DMS153 treated with DMSO at 0.1 percent for 48 hours (cell line): ENCODE measurements at regions not wholly inside any gene's neighbourhood (a gene's known extent, or its start where the extent isn't known, plus 50 kb on each side); places are given as distances from the start of the nearest gene placed in this dataset.
A peak's percentile ranks its signal among the peaks of the same experiment; 100 is the strongest.

Source experiments
- DNase-seq: peaks from one replicate; lab custom pipeline; 2025; ENCODE audit not compliant: unreplicated experiment; lab: John Stamatoyannopoulos, UW

- no peak for DNase-seq
Observed at GRCh38 chr14:84519836-84520235, 1010.1 kb upstream of the FLRT2 start.

- DNase-seq, result no peak
Observed at GRCh38 chr14:84520711-84521338, 1009.1 kb upstream of the FLRT2 start.

GRCh38 chr14:84523746-84524145 lies 1006.2 kb upstream of the FLRT2 start:
- no peak for DNase-seq

GRCh38 chr14:84527706-84528105 lies 1002.2 kb upstream of the FLRT2 start:
- peak; percentile 49 for DNase-seq

GRCh38 chr14:84532016-84532415 lies 997.9 kb upstream of the FLRT2 start:
- no peak for DNase-seq

- DNase-seq, result no peak
Observed at GRCh38 chr14:84533181-84533725, 996.7 kb upstream of the FLRT2 start.

- no peak for DNase-seq
Observed at GRCh38 chr14:84533791-84534190, 996.2 kb upstream of the FLRT2 start.

- no peak for DNase-seq
Observed at GRCh38 chr14:84535484-84535883, 994.5 kb upstream of the FLRT2 start.

- no peak for DNase-seq
Observed at GRCh38 chr14:84535976-84536375, 994.0 kb upstream of the FLRT2 start.

- DNase-seq, result no peak
Observed at GRCh38 chr14:84541018-84541417, 988.9 kb upstream of the FLRT2 start.

GRCh38 chr14:84543859-84544258 lies 986.1 kb upstream of the FLRT2 start:
- DNase-seq, result no peak

GRCh38 chr14:84544486-84545131 lies 985.3 kb upstream of the FLRT2 start:
- DNase-seq, result no peak

GRCh38 chr14:84546236-84546635 lies 983.7 kb upstream of the FLRT2 start:
- no peak for DNase-seq

- DNase-seq, result no peak
Observed at GRCh38 chr14:84554136-84554535, 975.8 kb upstream of the FLRT2 start.

GRCh38 chr14:84555493-84555892 lies 974.5 kb upstream of the FLRT2 start:
- no peak for DNase-seq

GRCh38 chr14:84566109-84566508 lies 963.8 kb upstream of the FLRT2 start:
- no peak for DNase-seq

GRCh38 chr14:84575681-84576080 lies 954.3 kb upstream of the FLRT2 start:
- DNase-seq, result no peak

GRCh38 chr14:84579292-84579691 lies 950.7 kb upstream of the FLRT2 start:
- DNase-seq, result no peak

GRCh38 chr14:84581041-84581440 lies 948.9 kb upstream of the FLRT2 start:
- no peak for DNase-seq

- no peak for DNase-seq
Observed at GRCh38 chr14:84584511-84584910, 945.4 kb upstream of the FLRT2 start.

GRCh38 chr14:84591827-84592445 lies 938.0 kb upstream of the FLRT2 start:
- DNase-seq, result peak; percentile 77

GRCh38 chr14:84592770-84593169 lies 937.2 kb upstream of the FLRT2 start:
- no peak for DNase-seq
